A673 (cell line): ENCODE measurements at regions not wholly inside any gene's neighbourhood (a gene's known extent, or its start where the extent isn't known, plus 50 kb on each side); places are given as distances from the start of the nearest gene placed in this dataset.

Source experiments
- EZH2 ChIP-seq: fragments of 200-600 bp; sonication (generic); IDR thresholded peaks from 2 replicates; pipeline ENCODE4 v1.6.1; 2017; ENCODE audit warnings: borderline replicate concordance, low read depth, mild to moderate bottlenecking, mixed read lengths, antibody characterized with exemption, low read length; ENCODE audit not compliant: poor library complexity, severe bottlenecking
- TF ChIP-seq, protein P1 (sequence below): fragments of 300-800, 200-600 bp; sonication (generic); conservative IDR thresholded peaks from 2 replicates; pipeline ENCODE4 v1.5.1; 2017; ENCODE audit warnings: low read depth, mild to moderate bottlenecking, antibody characterized with exemption, low read length, moderate library complexity, mixed read lengths

- TF ChIP-seq, protein P1, sequence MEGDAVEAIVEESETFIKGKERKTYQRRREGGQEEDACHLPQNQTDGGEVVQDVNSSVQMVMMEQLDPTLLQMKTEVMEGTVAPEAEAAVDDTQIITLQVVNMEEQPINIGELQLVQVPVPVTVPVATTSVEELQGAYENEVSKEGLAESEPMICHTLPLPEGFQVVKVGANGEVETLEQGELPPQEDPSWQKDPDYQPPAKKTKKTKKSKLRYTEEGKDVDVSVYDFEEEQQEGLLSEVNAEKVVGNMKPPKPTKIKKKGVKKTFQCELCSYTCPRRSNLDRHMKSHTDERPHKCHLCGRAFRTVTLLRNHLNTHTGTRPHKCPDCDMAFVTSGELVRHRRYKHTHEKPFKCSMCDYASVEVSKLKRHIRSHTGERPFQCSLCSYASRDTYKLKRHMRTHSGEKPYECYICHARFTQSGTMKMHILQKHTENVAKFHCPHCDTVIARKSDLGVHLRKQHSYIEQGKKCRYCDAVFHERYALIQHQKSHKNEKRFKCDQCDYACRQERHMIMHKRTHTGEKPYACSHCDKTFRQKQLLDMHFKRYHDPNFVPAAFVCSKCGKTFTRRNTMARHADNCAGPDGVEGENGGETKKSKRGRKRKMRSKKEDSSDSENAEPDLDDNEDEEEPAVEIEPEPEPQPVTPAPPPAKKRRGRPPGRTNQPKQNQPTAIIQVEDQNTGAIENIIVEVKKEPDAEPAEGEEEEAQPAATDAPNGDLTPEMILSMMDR = no peak
- no peak for TF ChIP-seq EZH2
Measured at GRCh38 chr10:118937226-118937625, 92.3 kb upstream of the NANOS1 start.
